ENCODE measurements at regions not wholly inside any gene's neighbourhood (a gene's known extent, or its start where the extent isn't known, plus 50 kb on each side); places are given as distances from the start of the nearest gene placed in this dataset.

DNA sequence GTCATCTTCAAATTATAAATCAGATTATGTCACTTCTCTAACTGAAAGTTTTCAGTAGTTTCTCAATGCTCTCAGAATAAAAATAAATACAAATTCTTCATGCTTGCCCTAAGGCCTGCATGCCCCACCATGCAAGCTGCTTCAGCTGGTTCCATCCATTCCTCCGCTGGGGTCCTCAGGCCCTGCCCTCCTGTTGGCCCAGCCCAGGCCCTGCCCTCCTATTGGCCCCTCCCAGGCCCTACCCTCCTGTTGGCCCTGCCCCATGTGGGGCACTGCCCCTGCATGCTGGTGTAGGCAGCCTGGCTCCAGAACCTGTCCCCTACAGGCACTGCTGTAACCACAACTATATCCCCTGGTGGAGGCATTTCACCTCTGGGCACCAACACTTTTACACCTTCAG lies 109.3 kb upstream of the TCERG1L start:
- Histone ChIP-seq H3K4me3 (no peak overlapping the region), H3K36me3 (no peaks in the 10 kb centered on the region), H3K4me1 (ENCODE audit: control insufficient read depth in 1 of 2, low read depth in 2 of 2) (no peaks in the 10 kb centered on the region), H3K9me3 (no peaks in the 10 kb centered on the region), H3K27me3 (replicated peaks; ENCODE audit: insufficient read depth) (no peaks in the 10 kb centered on the region), H3K27ac (no peak overlapping the region)
- TF ChIP-seq, protein P1, sequence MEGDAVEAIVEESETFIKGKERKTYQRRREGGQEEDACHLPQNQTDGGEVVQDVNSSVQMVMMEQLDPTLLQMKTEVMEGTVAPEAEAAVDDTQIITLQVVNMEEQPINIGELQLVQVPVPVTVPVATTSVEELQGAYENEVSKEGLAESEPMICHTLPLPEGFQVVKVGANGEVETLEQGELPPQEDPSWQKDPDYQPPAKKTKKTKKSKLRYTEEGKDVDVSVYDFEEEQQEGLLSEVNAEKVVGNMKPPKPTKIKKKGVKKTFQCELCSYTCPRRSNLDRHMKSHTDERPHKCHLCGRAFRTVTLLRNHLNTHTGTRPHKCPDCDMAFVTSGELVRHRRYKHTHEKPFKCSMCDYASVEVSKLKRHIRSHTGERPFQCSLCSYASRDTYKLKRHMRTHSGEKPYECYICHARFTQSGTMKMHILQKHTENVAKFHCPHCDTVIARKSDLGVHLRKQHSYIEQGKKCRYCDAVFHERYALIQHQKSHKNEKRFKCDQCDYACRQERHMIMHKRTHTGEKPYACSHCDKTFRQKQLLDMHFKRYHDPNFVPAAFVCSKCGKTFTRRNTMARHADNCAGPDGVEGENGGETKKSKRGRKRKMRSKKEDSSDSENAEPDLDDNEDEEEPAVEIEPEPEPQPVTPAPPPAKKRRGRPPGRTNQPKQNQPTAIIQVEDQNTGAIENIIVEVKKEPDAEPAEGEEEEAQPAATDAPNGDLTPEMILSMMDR (IDR thresholded peaks at IDR 0.05) = no peak
- DNase-seq (ENCODE audit: low spot score) (no peak), ATAC-seq (ENCODE audit: insufficient number of reproducible peaks, low FRiP score, low read depth) (no peak)

DNA sequence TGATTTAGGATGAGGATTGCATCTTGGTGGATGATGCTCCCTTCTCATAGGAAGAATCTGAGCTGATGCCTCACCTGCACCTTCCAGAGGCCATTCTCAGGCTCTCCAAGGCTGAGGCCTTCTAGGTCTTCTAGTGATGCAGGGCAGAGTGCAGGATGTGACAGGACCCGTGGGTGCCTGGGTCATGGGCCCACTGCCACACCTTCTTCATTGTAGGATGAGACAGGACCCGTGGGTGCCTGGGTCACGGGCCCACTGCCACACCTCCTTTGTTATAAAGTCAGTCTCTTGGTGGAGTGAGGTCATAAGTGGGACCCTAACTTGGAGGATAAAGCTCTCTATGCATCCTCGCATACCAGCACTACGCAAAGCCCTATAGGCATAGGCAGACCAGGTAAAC lies 109.9 kb upstream of the TCERG1L start:
- TF ChIP-seq, protein P1 (IDR thresholded peaks at IDR 0.05) = no peak
- no peaks in the 10 kb centered on the region for H3K27me3 ChIP-seq (replicated peaks; ENCODE audit: insufficient read depth)
- H3K9me3 ChIP-seq = no peaks in the 10 kb centered on the region
- H3K4me1 ChIP-seq (ENCODE audit: control insufficient read depth in 1 of 2, low read depth in 2 of 2) = no peaks in the 10 kb centered on the region
- H3K27ac ChIP-seq = no peak overlapping the region
- no peak overlapping the region for H3K4me3 ChIP-seq
- DNase-seq (ENCODE audit: low spot score) (no peak), ATAC-seq (ENCODE audit: insufficient number of reproducible peaks, low FRiP score, low read depth) (no peak)
- no peaks in the 10 kb centered on the region for H3K36me3 ChIP-seq

DNA sequence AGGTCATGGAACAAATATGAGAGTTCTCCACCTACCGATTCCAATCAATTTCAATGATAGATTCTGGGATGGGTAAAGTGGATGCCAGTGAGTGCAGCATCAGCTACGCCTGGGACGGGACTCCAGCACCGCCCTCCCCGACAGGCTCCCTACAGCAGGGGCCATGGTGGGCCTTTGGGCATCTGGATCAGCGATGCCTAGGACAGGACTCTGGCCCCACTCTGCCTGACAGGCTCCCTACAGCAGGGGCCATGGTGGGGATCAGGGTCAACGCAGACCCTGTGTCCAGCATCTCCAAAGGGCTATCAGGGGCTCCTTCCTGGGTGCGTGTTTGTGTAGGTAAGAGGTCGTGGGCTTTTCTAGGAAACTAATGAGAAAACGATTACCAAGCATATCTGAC lies 111.2 kb upstream of the TCERG1L start:
- Histone ChIP-seq H3K36me3 (no peaks in the 10 kb centered on the region), H3K27me3 (replicated peaks; ENCODE audit: insufficient read depth) (no peaks in the 10 kb centered on the region), H3K27ac (no peak overlapping the region), H3K4me3 (no peak overlapping the region), H3K4me1 (ENCODE audit: control insufficient read depth in 1 of 2, low read depth in 2 of 2) (no peaks in the 10 kb centered on the region), H3K9me3 (no peaks in the 10 kb centered on the region)
- ATAC-seq (ENCODE audit: insufficient number of reproducible peaks, low FRiP score, low read depth) (no peak), DNase-seq (ENCODE audit: low spot score) (no peak)
- TF ChIP-seq, protein P1 (IDR thresholded peaks at IDR 0.05) = no peak

DNA sequence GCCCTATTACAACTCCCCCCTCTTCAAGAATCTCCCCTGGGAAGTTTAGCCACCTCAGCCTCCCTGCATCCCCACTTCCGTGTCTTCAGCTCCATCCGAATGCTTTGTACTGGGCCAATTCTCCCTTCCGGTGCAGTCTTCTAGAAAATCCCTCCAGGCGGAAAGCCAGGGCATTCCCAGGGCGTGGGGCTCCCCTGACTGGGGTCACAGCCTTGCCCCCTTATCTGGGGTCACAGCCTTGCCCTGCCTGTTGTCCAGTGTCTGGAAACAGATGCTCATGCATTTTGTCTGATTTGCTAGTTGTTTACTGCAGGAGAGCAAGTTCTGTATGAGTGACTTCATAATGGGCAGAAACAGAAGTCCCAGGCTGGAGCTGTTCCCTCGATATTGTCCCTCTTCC lies 112.5 kb upstream of the TCERG1L start:
- TF ChIP-seq, protein P1 (IDR thresholded peaks at IDR 0.05) = no peak
- H3K36me3 ChIP-seq = no peaks in the 10 kb centered on the region
- DNase-seq (ENCODE audit: low spot score) = no peak
- no peaks in the 10 kb centered on the region for H3K27me3 ChIP-seq (replicated peaks; ENCODE audit: insufficient read depth)
- H3K27ac ChIP-seq = no peak overlapping the region
- ATAC-seq (ENCODE audit: insufficient number of reproducible peaks, low FRiP score, low read depth) = no peak
- H3K4me3 ChIP-seq = no peak overlapping the region
- no peaks in the 10 kb centered on the region for H3K4me1 ChIP-seq (ENCODE audit: control insufficient read depth in 1 of 2, low read depth in 2 of 2)
- H3K9me3 ChIP-seq = no peaks in the 10 kb centered on the region

DNA sequence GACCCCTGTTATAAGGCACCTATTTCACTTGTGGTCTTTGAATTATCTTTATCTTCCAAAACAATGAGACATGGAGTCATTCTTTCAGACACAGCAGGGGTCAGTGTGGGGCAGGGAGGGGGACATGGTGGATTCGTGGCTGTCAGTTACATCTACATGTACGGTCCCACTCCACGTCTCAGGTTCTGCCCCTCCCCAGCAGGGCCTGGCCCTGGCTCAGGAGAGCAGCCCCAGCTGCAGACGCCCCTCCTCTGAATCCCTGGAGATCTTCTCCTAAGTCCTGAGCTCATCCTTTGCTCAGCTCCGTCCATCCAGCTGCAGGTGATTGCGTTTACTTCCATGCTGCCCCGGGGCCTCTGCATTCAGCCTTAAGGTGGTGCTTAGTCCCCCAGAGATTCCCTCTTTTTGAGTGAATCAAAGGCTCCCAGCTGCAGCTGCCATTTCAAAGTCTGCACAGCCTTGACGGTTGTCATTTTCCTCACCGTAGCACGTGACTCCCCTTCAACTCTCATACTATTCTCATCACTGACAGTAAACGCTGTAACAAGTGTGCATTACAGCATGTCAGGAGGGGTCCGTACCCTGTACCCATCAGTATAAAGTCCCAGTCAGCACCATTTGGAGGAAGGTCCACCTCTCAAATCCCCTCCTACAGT lies 113.4 kb upstream of the TCERG1L start:
- Histone ChIP-seq H3K27me3 (replicated peaks; ENCODE audit: insufficient read depth) (no peaks in the 10 kb centered on the region), H3K9me3 (no peaks in the 10 kb centered on the region), H3K4me3 (no peak overlapping the region), H3K36me3 (no peaks in the 10 kb centered on the region), H3K4me1 (ENCODE audit: control insufficient read depth in 1 of 2, low read depth in 2 of 2) (no peaks in the 10 kb centered on the region), H3K27ac (no peak overlapping the region)
- DNase-seq (ENCODE audit: low spot score) (no peak), ATAC-seq (ENCODE audit: insufficient number of reproducible peaks, low FRiP score, low read depth) (no peak)
- TF ChIP-seq, protein P1 (IDR thresholded peaks at IDR 0.05) = no peak

All from thoracic aorta (tissue), 2 donors.